NCI-H2029 (cell line): ENCODE measurements at regions not wholly inside any gene's neighbourhood (a gene's known extent, or its start where the extent isn't known, plus 50 kb on each side); places are given as distances from the start of the nearest gene placed in this dataset.
"Not testable (repeated sequence)": the region's sequence is repeated elsewhere in the genome, so short reads cannot be mapped to it uniquely, and the experiment has no call there.

Source experiments
- DNase-seq: peaks from one replicate; lab custom pipeline; 2025; lab: John Stamatoyannopoulos, UW

DNA sequence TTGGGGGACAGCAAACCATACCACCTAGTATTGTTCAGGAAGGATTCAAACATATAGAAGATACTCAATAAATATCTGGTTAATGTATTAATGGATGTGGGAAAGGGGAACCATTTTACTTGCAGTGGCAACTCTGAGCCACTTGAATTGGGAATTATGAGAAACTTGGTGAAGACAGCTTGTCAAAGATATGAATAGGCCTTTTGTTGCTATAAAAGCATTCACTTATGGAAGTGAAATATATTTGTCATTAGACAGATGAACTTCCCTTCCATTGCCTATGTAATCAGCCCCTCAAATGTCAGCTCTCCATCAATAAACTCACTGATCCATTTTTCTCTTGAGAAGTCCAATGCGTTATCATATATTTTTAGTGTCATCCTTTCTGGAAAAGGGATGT, 56.1 kb downstream of the GPR85 start:
- DNase-seq: no peak

DNA sequence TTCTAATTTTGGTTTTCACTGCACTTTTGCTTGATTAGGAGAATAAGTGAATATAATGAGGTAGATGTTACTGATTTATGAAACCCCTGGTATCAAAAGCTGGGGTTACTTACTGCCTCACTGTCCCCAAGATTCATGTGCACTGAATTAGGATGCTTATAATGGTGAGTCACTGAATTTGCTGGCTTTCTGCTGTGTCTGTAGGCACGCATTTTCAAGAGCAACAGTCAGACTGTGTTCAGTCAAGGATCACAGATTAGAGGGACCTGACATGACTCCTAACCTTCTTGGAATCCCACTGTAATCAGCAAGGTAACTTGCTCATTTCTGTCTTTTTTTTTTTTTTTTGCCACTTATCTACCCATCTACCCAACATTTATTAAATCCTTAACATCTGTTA, 59.7 kb downstream of the GPR85 start:
- DNase-seq: no peak

DNA sequence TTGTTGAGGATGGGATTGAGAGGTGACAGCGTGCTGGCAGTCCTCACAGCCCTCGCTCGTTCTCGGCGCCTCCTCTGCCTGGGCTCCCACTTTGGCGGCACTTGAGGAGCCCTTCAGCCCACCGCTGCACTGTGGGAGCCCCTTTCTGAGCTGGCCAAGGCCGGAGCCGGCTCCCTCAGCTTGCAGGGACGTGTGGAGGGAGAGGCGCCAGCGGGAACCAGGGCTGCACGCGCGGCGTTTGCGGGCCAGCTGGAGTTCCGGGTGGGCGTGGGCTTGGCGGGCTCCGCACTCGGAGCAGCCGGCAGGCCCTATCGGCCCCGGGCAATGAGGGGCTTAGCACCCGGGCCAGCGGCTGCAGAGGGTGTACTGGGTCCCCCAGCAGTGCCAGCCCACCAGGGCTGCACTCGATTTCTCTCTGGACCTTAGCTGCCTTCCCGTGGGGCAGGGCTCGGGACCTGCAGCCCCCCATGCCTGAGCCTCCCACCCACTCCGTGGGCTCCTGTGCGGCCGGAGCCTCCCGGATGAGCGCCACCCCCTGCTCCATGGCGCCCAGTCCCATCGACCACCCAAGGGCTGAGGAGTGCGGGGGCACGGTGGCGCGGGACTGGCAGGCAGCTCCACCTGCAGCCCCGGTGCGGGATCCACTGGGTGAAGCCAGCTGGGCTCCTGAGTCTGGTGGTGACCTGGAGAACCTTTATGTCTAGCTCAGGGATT, 69.3 kb downstream of the GPR85 start:
- DNase-seq: not testable (repeated sequence)

DNA sequence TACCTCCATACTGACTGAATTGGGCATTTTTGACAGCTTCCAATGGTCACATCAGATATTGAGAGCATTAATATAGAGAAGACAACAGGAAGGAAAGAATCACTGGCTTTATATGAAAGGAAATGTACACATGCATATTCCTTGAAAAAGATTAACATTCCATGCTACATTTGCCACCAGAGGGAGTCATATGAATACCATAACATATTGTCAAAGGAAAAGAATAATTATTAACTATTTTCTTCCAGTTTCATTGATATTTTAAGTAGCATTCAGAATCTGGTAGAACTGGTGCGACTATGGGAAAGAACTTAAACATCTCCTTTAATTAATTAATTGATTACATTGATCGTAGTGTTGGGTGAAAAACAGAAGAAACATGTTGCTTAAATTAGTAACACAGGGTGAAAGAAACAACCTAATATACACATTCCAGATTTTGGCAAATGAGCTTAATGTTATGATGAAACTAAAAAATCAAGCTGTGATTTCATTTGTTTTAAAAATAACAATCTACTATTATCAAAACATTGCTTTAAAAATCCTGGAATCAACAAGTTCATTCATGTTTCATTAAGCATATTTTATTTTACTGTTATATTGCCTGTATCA, 71.5 kb downstream of the GPR85 start:
- peak; percentile 3 for DNase-seq

DNA sequence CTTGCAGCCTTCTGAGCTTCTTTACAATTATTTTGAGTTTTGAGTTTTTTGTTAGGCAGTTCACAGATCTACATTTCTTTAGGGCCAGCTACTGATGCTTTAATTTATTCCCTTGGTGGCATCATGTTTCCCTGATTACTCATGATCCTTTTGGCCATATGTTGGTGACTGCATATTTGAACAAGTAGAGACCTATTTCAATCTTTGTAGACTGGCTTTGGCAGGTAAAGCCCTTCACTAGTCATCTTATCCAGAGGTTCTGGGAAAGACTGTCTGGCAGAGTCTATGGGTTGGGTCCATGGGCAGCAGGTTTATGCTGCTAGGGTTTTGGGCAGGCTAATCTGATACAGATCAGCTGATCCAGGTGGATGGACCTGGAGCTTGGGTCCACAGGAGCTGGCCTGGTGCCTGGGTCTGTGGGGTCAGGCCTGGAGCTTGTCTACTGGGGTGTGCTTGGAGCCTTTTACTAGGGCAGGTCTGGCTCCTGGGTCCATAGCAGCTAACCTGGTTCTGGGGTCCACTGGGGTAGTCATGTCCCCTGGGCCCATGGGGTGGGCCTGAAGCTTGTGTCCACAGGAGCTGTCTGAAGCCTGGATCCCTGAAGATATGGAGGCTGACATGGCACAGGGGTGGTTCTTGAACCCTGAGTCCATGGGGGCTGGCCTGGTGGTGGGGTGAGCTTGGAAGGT, 72.7 kb downstream of the GPR85 start:
- no peak for DNase-seq

DNA sequence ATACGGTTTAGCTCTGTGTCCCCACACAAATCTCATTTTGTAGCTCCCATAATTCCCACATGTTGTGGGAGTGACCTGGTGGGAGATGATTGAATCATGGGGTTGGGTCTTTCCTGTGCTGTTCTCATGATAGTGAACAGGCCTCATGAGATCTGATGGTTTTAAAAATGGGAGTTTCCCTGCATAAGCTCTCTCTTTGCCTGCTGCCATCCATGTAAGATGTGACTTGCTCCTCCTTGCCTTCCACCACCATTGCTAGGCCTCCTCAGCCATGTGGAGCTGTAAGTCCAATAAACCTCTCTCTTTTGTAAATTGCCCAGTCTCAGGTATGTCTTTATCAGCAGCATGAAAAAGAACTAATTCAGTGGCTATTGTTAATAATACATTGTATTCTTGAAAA, 73.8 kb downstream of the GPR85 start:
- not testable (repeated sequence) for DNase-seq

DNA sequence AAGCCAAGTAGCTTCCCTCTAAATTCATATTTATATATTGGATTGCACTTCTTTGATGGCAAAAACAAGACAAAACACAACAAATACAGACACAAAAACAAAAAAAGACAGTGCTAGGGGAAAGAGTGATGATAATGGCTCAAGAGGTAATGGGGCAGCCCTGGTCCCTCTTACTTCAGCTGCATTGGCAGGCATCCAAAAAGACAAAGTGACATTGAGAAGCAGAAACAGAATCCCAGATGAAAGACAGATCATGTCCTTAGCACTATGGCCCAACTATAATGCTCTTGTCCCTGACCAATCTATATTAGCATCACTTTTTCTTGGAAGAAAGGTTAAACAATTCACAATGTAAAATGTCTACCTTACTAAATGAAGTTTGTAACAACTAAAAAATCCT, 76.2 kb downstream of the GPR85 start:
- no peak for DNase-seq

DNA sequence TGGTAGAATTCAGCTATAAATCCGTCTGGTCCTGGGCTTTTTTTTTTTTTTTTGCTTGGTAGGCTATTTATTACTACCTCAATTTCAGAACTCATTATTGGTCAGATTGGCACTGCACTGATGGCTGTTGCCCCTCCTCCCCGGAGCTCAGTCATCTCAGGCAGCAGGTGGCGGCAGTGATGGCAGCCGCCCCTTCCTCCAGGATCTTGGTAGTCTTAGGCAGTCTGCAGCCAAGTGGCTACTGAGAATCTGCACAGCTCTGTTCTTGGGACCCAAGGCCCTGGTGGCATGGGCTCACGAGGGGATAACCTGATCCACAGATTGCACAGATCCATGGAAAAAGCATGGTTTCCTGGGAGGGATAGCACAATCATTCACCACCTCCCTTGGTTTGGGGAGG, 77.9 kb downstream of the GPR85 start:
- DNase-seq: no peak

DNA sequence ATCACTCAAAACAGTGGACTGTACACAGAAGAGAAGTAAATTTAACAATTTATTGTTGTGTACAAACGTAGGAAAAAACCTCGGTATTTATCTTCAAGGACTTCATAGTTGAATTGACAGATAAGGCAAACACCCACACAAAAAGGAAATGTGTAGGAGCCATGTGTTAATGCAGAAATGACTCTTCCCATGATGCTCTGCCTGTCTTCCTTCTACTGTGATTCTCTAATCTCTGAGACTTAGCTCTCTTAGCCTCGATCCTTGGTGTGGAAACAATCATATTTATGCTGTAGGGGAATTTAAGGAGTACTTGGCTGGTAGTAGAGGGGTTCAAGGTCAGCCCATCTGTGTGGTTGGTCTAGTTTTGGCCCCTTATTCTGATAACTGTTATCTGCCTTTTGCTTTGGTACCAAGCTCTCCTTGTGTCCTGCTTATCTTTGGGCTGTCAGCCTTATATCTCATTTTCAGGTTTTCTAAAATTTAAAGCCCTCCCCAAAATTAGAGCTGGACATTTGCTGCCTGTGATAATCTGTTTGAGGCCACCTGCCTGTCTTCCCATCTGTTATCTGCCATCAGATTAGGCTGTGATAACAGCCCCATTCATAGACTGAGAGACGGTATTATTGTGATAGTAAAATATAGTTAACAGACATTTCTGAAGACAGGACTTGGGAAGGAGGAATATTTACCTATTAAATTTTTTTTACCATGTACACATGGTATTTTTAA, 81.7 kb downstream of the GPR85 start:
- DNase-seq: no peak

DNA sequence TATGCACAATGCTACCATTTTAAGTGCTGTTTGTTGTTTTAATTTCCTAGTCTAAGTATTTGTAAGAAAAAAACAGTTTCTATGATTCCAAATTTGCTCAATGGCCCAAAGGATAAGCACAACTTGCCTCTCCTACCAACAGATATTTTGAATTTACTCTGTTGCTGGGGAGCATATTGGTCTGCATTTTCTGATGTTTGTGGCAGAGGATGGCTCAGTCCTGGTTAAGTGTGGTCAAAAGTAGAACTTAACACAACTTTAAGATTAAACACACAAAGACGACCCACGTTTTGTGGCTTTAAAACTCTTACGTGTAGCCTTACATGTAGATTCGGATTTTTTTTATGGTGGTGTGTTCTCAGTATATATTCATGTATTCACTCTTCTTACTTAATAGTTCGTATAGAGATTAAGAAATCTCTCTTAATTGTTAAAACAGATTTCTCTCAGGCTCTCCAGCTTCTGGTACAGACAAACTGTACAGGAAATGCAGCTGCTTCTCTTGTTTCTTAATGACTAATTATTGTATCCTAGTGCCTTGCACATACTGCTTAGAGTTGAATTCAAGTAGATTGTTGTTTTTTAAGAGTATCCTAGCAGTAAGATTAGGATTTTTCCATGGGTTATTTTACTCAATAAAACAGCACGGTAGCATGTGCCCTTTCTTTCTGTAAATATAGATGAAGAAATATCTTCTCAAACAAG, 86.2 kb downstream of the GPR85 start:
- DNase-seq: no peak

DNA sequence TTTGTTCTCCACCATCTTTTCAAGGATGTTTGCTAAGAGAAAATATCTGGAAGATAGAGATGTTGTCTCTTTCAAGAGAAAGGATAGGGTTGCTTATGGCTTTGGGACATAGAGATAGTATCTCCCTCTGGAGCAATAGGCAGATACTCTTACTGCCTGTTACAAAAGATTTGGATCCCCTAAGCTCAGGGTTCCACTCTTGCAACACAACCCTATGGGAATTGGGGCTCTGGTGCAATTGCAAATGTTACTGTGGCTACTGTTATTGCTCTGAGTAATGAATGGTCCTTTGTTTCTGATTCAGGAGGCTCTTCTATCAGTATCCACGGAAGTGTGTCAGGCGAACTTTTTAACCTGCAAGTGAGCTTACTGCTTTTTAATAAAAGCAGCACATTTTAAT, 88.8 kb downstream of the GPR85 start:
- no peak for DNase-seq

DNA sequence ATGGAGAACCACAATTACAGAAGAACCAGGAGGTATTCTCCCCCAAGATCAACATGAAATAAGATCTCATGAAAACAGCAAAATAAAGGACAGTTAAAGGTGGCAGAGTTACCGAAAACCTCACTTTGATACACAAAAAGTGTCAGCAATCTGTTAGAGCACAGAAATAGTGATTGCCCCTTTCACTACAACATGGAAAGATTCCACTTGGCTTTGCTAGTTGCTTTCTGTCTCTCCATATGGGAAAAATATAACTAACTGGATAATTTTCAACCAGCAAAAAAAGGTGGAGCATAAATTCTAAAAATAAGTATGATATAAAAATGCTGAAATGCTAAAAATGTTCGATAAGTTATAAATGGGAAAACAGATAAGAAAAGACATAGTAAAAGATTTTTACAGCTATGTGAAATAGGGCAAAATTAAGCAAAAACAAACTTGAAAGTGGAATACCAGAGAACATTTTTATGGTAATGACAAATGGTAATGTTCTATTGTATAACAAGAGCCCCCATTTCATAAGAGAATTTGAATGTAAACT, 90.2 kb downstream of the GPR85 start:
- no peak for DNase-seq

DNA sequence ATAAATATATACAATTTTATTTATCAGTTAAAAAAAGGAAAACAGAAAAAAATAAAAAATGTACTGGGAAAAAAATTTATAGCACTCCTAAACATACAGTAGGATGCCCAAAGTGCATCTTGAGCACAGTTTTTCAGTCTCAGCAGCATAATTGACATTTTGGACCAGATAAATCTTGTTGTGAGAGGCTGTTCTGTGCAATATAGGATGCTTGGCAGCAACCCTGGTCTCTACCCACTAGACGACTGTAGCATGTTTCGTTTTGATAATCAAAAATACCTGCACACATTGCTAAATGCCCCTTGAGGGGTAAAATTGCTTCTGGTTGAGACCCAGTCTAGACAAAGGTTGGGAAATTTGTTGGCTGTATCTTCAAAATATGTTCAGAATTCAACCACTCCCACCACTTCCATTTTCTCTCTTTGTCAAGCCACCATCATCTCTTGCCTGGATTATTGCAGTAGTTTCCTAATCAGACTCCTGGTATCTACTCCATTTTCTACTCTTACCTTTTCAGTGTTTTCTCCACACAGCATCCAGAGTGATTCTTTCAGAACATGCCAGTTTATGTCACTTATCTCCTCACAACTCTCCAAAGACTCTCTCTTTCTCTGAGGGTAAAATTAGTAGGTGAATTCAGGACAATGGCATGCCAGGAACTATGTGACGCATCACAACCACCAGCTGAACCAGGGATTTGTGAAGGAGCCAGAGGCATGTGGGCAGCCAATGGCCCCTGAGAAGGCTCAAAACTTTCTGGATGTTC, 91.4 kb downstream of the GPR85 start:
- DNase-seq: no peak

DNA sequence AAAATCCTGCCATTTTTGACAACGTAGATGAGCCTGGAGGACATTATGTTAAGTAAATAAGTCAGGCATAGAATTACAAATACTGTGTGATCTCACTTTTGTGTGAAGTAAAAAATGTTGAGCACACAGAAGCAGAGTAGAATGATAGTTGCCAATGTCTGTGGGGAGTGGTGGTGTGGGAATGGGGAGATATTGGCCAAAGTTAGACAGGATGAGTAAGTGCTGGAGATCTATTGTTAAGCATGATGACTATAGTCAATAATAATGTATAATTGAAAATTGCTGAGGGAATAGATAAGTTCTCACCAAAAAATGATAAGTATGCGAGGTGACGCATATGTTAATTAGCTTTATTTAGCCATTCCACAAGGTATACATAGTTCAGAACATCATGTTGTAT, 92.0 kb downstream of the GPR85 start:
- no peak for DNase-seq

DNA sequence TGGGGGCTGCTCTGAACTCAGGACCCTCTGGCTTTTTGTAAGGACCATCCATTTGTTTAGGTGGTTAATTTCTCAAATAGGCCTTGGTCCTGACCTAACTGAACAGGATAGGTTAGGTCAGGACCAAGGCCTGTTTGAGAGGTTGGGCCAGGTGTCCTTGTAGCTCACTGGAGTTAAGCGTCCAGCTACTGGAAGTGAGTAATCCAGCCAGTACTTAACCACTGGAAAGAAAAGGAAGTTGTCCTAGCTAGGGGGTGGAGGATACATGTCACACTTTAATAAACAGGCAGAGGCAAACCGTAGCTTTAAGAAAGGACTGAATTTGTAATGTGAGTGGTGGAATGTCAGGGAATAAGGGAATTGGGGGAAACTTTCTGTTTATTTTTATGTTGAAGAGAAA, 96.0 kb downstream of the GPR85 start:
- no peak for DNase-seq

DNA sequence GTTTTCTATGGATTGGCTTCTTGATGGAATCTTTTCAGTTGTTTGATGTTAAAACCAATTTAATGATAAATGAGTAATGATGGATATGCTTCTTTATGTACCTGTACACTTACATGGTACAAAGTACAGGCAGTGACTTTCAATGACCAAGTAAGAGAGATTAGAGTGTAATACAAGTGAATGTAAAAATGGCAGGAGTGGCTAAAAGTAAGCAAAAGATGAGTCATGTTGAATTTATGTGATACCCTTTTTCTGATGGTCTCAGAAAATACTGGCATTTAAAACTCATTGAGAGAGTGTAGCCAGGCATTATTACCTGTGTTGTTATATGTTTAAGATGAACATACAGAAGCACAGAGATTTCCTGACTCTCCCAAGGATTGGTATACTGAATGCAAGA, 97.1 kb downstream of the GPR85 start:
- no peak for DNase-seq

DNA sequence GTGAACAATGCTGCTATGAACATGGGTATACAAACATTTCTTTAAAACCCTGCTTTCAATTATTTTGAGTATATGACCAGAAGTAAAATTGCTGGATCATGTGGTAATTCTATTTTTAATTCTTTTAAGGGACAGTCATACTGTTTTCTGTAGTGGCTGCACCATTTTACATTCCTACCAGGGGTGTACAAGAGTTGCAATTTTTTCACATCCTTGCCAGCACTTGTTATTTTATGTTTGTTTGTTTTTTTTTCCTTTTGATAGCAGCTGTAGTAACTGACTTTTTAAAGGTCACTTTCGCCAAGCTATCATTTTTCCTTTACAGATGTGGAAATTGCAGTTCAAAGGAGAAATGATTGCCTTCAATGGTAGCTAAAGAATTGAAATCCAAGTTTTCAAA, 99.5 kb downstream of the GPR85 start:
- DNase-seq: no peak

DNA sequence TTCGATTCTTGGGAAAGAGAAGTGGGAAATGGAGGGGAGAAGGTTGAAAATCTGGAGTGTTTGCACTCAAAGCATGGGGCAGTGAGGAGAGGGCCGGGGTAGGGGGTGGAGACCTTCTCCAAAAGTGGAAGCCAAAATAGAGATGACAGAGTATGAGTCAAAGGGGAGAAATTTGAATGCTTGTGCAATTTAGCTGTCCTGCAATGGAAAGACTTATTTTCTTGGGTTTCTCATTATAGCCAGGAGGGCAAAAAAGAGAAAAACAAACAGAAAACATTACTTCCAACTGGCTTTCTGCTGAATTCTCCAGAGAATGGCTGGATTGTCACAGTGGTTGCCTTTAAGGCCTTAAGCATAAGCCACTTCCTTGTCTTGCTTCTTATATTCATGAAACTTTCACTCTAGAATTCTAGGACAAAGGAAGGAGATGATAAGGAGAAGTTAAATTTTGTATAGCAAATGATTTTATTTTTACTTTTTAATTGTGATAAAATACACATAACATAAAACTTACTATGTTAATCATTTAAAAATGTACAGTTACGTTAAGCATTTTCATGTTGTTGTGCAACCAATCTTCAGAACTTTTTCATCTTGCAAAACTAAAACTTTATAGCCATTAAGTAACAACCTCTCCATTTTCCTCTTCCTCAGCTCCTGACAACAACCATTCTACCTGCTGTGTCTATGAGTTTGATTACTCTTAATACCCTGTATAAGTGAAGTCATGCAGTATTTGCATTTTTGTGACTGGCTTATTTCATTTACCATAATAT, 100.2 kb downstream of the GPR85 start:
- DNase-seq: no peak

DNA sequence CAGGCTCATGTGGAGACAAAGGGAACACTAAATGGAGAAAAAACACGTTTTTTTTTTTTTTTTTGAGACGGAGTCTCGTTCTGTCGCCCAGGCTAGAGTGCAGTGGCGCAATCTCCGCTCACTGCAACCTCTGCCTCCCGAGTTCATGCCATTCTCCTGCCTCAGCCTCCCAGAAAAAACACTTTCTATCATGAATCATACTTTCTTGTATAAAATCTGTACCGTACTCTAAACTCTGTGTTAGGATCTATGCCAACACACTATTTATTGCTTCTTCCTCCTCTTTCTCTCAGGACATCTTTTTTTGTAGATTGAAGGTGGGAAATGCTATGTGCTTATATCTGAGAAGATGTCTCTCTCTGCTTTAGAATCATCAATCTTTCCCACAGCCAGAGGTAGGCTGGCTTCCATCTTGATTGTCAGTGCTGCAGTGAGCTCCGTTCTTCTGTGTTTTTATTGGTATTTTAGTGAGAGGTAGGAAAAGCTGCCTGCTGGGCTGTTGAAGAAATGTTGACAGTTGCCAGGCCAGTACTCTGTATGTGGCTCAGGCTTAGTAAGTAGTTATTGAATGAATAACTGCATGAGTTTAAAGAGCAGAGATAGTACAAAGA, 101.1 kb downstream of the GPR85 start:
- no peak for DNase-seq
